Gastroesophageal sphincter (tissue), 4 donors: ENCODE measurements at regions not wholly inside any gene's neighbourhood (a gene's known extent, or its start where the extent isn't known, plus 50 kb on each side); places are given as distances from the start of the nearest gene placed in this dataset.

Source experiments
- ATAC-seq: fragments of 150-250 bp; one replicate; pipeline ENCODE4 v1.9.1; 2016; ENCODE audit warnings: mild to moderate bottlenecking, moderate library complexity
- H3K27ac ChIP-seq, 4 donors: fragments of 200-600 bp; sonication (generic) in 3 of 4; 1 replicate in 3 of 4; 2 replicates in 1 of 4; pipeline ENCODE4 v1.5.1; 2016 to 2019
- H3K27me3 ChIP-seq: fragments of 200-600 bp; sonication (generic); one replicate; pipeline ENCODE4 v1.5.1; 2019
- H3K36me3 ChIP-seq, 2 donors: fragments of 200-600 bp; sonication (generic); one replicate each; pipeline ENCODE4 v1.5.1; 2019; ENCODE audit warnings: control low read depth in 1 of 2
- H3K4me1 ChIP-seq, 3 donors: fragments of 200-600 bp; sonication (generic); 1 replicate in 2 of 3; 2 replicates in 1 of 3; pipeline ENCODE4 v1.5.1; 2016 to 2019; ENCODE audit warnings: control low read depth in 2 of 3
- H3K4me3 ChIP-seq, 2 donors: fragments of 200-600 bp; sonication (generic); one replicate each; pipeline ENCODE4 v1.5.1; 2019; ENCODE audit warnings: mild to moderate bottlenecking in 1 of 2, moderate library complexity in 1 of 2
- H3K9me3 ChIP-seq, 3 donors: fragments of 200-600 bp; sonication (generic); one replicate each; pipeline ENCODE4 v1.5.1; 2017 to 2019; ENCODE audit warnings: control low read depth in 2 of 3
- CTCF ChIP-seq, 4 experiments: fragments of 200-600 bp in 2 of 4; fragments of 450-650 bp in 2 of 4; sonication (generic) in 1 of 4; IDR thresholded peaks; one replicate each; pipeline ENCODE4 v1.5.1; 2017 to 2019; ENCODE audit warnings: antibody characterized with exemption in 4 of 4, mild to moderate bottlenecking in 2 of 4, moderate library complexity in 2 of 4
- EP300 ChIP-seq: sonication (generic); formaldehyde crosslinking; IDR thresholded peaks from one replicate; pipeline ENCODE4 v1.6.1; 2017; ENCODE audit warnings: antibody characterized with exemption, mild to moderate bottlenecking
- POLR2A ChIP-seq, 2 donors: fragments of 450-650 bp; IDR thresholded peaks; one replicate each; pipeline ENCODE4 v1.6.1; 2017; ENCODE audit warnings: antibody characterized with exemption in 2 of 2, mild to moderate bottlenecking in 2 of 2, moderate library complexity in 1 of 2
- POLR2AphosphoS5 ChIP-seq: sonication (generic); formaldehyde crosslinking; IDR thresholded peaks from one replicate; pipeline ENCODE4 v1.6.1; 2017; ENCODE audit warnings: antibody characterized with exemption
- WGBS, 2 donors: methylation state at CpG; one replicate each; pipeline ENCODE4 v1.1.5; 2018; ENCODE audit warnings: low coverage in 1 of 2; 5-methylcytosine and 5-hydroxymethylcytosine counted together

- H3K27me3 ChIP-seq, result peaks cover 5% of the 10 kb centered on the region
- H3K4me1 ChIP-seq, result no peaks in the 10 kb centered on the region
- WGBS, 2 donors, result 76 to 93% methylated on average over 3 of the region's 5 CpGs
- H3K36me3 ChIP-seq, result no peaks in the 10 kb centered on the region
- TF ChIP-seq EP300 (no peak), POLR2AphosphoS5 (no peak), CTCF (IDR thresholded peaks at IDR 0.05) (no peak), POLR2A (IDR thresholded peaks at IDR 0.05) (no peak)
- no peak for ATAC-seq
- no peak overlapping the region for H3K27ac ChIP-seq
- no peaks in the 10 kb centered on the region for H3K9me3 ChIP-seq
- H3K4me3 ChIP-seq, result no peak overlapping the region
These were observed 770.5 kb downstream of the MED13L start for GRCh38 chr12:115506822-115507559.

GRCh38 chr12:115504306-115505290, 772.9 kb downstream of the MED13L start:
- H3K4me1 ChIP-seq, result no peaks in the 10 kb centered on the region
- H3K36me3 ChIP-seq, result no peaks in the 10 kb centered on the region
- WGBS, 2 donors, result 57 to 64% methylated on average over 5 of the region's 16 CpGs
- ATAC-seq, result peak; percentile 46
- TF ChIP-seq POLR2A (IDR thresholded peaks at IDR 0.05) (no peak), EP300 (no peak), CTCF (IDR thresholded peaks at IDR 0.05) (no peak), POLR2AphosphoS5 (no peak)
- no peaks in the 10 kb centered on the region for H3K27me3 ChIP-seq
- H3K4me3 ChIP-seq, result no peak overlapping the region
- no peaks in the 10 kb centered on the region for H3K9me3 ChIP-seq
- H3K27ac ChIP-seq, result peak overlapping the region in 2 of 4 donors; percentile 24 to 27

GRCh38 chr12:115500872-115501271, 776.6 kb downstream of the MED13L start:
- H3K9me3 ChIP-seq, result no peaks in the 10 kb centered on the region
- no peak overlapping the region for H3K27ac ChIP-seq
- 49 to 75% methylated on average over 4 of the region's 4 CpGs for WGBS, 2 donors
- no peaks in the 10 kb centered on the region for H3K27me3 ChIP-seq
- ATAC-seq, result no peak
- no peaks in the 10 kb centered on the region for H3K36me3 ChIP-seq
- TF ChIP-seq EP300 (no peak), POLR2AphosphoS5 (no peak), POLR2A (IDR thresholded peaks at IDR 0.05) (no peak), CTCF (IDR thresholded peaks at IDR 0.05) (no peak)
- no peak overlapping the region for H3K4me3 ChIP-seq
- H3K4me1 ChIP-seq, result no peaks in the 10 kb centered on the region

GRCh38 chr12:115495300-115495699, 782.2 kb downstream of the MED13L start:
- peaks cover 6% of the 10 kb centered on the region for H3K27me3 ChIP-seq
- H3K4me1 ChIP-seq, result no peaks in the 10 kb centered on the region
- TF ChIP-seq EP300, result no peak
- no peak for TF ChIP-seq POLR2AphosphoS5
- TF ChIP-seq CTCF (IDR thresholded peaks at IDR 0.05), result no peak
- TF ChIP-seq POLR2A (IDR thresholded peaks at IDR 0.05), result no peak
- H3K27ac ChIP-seq, result no peak overlapping the region
- peaks cover 0 to 7% (median 0%) of the 10 kb centered on the region in 3 donors for H3K9me3 ChIP-seq
- 74 to 100% methylated on average over 2 to 3 of the region's 3 CpGs for WGBS, 2 donors
- ATAC-seq, result no peak
- no peak overlapping the region for H3K4me3 ChIP-seq
- H3K36me3 ChIP-seq, result no peaks in the 10 kb centered on the region
